ENCODE measurements at regions not wholly inside any gene's neighbourhood (a gene's known extent, or its start where the extent isn't known, plus 50 kb on each side); places are given as distances from the start of the nearest gene placed in this dataset.

GRCh38 chr14:44353805-44354204 lies 153.3 kb downstream of the FSCB start:
- TF ChIP-seq CTCF (IDR thresholded peaks at IDR 0.05) (no peak), POLR2AphosphoS5 (IDR thresholded peaks at IDR 0.05; ENCODE audit: insufficient read depth in 1 of 2, low read depth in 1 of 2) (no peak), POLR2A (IDR thresholded peaks at IDR 0.05) (no peak)
